GM19463 (cell line): ENCODE measurements at regions not wholly inside any gene's neighbourhood (a gene's known extent, or its start where the extent isn't known, plus 50 kb on each side); places are given as distances from the start of the nearest gene placed in this dataset.
"Not testable (repeated sequence)": the region's sequence is repeated elsewhere in the genome, so short reads cannot be mapped to it uniquely, and the experiment has no call there.

Experiments
- ATAC-seq: cut with Tn5 transposase; IDR thresholded peaks from one replicate; pipeline ENCODE4 v1.9.1; 2021; ENCODE audit warnings: mild to moderate bottlenecking, moderate library complexity; ENCODE audit not compliant: unreplicated experiment

DNA sequence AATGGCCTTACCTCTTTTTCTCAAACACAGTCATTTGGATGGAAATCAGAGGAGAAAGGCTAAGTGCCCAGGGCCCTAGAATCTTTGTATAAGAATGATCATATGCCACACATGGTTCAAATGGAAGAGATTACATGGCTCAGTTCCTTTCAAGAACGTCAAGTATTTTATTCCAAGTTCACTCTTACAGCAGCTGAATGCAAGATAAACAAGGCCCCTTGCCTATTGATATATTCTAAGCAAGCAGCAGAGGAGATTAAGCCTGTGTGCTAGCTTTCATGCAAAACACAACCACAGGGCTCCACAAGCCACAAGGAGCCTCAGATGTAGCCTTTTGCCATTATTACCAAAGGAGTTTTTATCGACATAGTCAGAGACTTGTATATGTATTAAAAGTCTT lies 55.3 kb upstream of the SLCO6A1 start:
- ATAC-seq, result no peak

DNA sequence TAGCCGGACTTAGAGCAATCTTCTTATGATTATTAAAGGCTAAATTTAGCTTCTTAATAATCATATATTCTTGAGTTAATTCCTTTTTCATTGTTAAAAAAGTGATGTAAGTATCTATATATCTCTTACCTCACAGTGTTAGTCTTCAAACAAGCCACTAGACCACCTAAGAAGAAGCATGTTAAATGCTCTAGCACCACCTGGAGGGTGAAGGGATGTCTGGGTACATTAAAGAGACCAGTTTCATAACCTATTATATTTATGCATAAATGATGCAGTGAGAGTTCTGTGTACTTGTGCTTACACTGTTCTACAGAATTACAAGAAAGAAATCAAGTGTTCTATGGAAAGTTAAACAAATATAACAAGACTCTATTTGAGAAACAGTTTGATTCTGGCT lies 55.9 kb upstream of the SLCO6A1 start:
- ATAC-seq, result no peak

DNA sequence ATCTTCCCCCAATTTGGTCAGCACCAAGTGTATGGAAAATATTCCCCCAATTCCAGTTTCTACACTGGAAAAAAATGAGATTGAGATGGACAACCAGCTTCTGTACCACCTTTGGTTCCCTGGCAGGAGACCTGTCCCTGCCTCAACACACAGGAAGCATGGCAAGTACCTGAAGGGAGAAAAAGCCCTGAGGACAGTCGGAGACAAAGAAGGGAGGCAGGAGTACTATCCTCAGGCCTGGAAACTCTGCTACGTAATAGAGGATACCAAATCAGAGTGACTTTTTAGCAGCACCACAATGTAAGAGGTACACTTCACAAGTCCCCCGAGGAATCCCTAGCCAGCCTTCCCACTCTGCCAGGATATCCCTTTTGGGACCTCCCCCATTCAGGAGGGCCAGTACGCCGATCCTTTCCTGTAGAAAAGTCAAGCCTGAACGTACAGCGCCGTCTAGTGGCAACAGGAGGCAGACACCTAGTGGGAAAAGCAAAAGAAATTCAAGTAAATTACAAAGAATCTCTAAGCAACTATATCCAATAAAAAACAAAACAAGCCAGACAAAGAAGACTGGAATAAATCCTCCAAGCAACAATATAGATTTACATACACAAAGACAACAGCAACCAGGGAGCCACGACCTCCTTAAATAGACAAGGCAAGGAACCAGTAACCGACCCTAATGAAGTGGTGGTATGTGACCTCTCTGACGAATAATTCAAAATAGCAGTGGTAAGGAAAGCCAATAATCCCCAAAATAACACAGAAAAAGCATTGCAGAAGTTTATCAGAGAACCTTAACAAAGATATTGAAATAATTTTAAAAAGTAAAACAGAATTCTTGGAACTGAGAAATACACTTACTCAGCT lies 63.3 kb upstream of the SLCO6A1 start:
- ATAC-seq, result no peak

DNA sequence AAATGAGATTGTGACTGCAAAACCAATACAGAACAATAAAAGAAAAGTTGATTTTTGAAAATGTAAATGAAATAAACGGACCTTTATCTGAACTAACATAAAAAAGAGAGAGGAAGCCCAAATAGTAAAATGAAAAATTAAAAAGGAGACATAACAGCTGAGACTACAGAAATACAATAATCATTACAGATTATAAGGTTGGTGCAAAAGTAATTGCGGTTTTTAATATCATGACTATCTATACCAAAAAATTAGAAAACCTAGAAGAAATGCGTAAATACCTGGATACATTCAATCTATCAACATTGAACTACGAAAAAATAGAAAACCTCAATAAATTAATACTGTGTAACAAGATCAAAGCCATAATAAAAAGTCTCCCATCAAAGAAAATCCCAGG lies 71.9 kb upstream of the SLCO6A1 start:
- ATAC-seq, result no peak

DNA sequence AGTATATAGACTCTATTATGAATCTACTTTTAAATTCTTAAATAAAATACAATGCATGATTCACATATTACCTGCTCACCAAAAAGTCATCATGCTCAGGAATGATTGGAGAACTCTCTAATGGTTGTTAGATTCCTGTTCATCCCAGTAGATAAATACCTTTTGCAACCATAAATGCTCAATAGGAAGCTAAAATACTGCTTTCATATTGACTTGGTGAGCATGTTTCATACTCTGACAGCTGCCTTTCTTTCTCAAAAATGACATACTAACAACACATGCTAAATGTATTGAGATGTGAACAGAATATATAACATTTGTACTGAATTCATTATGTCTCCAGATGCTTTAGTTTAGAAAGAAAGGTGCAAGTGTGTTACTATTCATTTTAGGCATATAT lies 79.6 kb upstream of the SLCO6A1 start:
- ATAC-seq, result no peak

DNA sequence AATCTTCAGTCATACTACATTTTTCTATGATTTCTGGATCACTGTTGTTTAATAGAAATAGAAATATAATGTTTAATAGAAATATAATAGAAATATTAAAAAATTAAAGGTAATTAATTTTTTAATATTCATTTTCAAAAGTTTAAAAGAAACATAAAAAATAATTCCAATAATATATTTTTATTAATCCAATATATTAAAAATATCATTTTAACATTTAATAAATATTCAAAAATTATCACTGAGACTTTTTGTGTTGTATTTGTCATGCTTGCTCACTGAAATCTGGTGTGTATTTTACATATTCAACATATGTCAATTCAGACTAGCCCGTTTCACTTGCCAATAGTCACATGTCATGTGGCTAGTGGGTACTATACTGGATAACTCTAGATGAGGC lies 80.6 kb upstream of the SLCO6A1 start:
- ATAC-seq, result no peak

DNA sequence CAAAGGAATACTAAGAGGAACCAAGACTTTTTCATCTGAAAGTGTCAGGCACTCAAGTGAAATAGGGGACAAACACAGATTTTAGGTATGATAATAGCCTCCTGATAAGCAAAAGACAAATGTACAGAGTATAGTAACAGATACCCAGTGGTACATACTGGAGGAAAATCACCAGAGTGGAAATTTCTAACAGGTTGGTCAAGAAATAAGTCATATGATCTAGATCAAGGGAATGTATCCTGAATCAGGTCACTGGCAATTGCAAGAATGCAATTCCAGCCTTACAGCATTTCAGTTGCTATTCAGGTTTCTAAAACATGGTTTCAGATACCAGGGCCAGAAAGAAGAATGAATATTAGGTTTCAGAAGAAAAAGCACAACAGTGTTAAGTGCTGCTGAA lies 82.2 kb upstream of the SLCO6A1 start:
- ATAC-seq, result no peak

DNA sequence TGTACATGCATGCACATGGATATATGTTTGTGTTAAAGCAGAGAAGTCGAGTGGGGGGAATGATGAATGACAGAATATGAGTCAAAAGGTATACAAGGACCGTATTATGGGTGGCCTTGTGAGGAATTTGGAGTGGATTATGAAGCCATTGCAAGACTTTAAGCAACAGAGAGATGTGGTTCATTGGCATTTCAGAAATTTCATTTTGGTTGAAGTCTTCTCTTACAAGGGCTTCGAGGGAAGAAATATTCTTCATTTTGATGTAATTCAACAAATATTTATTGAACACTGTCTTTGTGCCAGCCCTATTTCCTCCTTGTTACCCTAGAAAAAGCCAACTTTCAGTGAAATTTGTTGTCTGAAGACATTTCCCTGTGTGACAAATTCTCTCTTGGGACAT lies 83.9 kb upstream of the SLCO6A1 start:
- ATAC-seq, result no peak

DNA sequence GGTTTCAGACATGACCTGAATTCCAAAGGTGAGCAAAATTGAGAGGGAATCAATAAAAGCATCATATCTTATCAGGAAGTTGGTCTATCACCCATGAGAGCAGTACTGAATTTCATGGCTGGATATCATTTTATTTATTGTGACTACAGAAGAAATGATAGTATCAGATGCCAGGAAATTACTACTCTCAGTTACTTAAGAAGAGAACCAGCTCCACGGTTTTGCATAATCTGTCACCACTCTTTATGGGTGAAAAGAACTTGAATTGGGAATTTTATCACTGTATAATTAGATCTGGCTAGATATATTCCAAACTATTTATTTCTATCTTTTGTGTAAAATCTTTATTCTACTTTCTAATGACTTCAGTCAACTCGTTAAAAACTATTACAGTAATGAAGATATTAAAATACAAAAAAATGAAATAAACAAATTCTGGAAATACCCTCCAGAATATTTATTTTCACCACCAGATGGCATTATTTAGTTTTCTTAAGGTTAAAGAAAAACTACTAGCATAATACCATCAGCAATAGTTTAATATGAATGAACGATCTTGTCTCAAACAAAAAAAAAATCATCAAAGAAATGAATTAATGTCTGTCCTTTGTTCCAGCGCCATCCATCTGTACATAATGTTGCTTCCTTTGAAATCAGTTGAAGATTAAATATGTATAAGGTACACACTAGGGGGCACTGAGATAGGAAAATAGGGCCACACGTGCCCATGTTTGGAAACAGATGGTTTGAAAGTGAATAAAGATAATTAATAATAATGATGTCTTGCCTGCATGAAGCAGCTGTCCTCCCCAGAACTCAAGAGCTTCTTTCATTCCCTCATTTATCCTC lies 84.7 kb upstream of the SLCO6A1 start:
- no peak for ATAC-seq

DNA sequence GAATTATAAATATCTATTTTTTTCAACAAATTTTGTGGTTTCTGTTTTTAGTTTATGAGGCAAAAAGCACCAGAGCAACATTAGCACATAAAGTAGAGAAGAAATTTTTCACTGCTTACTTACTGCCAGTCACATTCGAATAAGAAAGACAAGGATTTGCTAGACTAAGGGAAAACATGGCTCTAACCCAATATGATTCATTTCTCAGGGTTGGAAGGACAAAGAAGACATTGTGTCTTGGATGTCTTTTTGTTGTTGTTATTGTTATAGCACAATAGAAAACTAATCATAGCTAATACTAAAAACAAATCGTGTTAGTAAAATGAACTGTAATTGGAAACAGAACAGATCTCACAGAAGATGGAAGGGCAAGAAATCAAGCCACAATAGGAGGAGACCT lies 90.9 kb upstream of the SLCO6A1 start:
- no peak for ATAC-seq

DNA sequence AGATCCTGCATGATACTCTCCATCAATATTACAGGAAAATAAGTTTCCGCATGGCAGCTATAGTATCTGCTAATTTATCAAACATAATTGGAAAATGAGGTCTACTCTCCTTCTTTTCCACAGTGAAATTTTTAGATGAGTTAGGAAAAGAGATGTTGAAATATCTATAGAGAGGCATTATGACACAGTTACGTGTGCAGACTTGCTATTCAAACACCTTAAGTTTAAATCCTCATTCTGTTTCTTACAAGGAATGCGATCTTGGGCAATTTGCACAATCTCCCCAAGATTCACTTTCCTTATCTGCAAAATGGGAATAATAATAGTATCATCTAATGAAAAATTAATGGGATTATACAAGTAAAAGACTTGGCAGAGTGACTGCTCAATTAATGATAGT lies 91.7 kb upstream of the SLCO6A1 start:
- no peak for ATAC-seq

DNA sequence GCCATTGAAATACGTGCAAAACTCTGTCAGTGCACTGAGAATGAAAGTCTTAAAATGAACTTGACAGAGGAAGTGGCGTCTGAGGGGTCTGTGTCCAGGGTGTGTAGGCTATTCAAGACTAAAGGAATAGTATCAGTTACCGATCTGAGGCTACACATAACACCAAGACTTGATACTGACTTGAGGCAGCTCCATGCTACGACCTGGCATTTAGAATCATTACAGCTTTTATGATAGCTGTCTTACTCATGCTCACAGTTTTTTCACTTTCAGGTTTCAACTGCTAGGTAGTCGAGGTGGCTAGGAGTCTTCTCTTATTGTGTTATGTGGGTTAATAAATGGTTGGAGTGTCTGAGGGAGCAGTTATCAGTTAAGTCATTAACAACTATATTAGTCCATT lies 92.8 kb upstream of the SLCO6A1 start:
- peak; percentile 74 for ATAC-seq

DNA sequence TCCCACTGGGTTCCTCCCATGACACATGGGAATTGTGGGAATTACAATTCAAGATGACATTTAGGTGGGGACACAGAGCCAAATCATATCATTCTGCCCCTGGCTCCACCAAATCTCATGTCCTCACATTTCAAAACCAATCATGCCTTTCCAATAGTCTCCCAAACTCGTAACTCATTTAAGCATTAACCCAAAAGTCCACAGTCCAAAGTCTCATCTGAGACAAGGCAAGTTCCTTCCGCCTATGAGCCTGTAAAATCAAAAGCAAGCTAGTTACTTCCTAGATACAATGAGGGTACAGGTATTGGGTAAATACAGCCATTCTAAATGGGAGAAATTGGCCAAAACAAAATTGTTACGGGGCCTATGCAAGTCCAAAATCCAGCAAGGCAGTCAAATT lies 93.8 kb upstream of the SLCO6A1 start:
- ATAC-seq, result not testable (repeated sequence)

DNA sequence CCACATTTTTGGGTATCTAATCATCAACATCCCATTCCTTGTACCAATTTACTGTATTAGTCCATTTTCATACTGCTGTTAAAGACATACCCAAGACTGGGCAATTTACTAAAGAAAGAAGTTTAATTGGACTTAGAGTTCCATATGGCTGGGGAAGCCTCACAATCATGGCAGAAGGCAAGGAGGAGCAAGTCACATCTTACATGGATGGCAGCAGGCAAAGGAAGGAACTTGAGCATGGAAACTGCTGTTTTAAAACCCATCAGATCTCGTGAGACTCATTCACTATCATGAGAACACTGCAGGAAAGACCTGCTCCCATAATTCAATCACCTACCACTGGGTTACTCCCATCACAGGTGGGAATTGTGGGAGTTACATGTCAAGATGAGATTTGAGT lies 95.4 kb upstream of the SLCO6A1 start:
- ATAC-seq, result no peak

DNA sequence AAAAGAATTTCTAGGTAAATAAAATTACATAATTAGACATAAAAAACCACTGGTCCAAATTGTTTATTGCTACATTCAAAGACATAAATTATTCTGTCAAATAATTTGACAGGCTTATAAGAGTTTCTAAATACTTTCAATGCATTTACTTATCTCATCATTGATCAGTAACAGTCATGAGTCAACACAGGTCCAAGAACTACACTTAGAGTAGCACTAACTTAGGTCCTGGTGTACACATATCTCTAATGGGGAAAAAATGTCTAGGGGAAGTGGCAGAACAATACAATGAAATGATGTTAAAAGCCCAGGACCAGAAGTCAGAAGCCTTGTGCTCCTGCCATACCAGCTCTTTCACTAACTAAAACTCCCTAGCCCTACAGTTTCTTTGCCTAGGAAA lies 96.5 kb upstream of the SLCO6A1 start:
- no peak for ATAC-seq

DNA sequence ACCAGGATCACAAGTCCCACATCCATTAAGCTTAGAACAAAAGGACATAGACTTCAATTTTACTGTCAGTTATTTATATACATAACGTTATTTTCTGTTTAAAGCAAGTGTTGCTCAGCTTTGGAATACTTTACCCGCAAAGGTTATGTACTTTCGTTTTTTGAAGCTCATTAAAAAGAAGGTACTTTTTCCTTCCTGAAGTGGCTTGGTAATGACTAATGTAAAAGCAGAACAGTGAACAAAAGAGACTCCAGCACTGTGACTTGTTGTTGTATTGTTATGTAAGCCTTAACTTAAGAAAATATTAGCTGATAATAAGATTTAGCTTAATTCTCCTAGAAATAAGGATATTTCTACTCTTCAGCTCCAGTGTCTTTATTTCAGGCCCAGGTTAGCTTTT lies 97.3 kb upstream of the SLCO6A1 start:
- ATAC-seq, result peak; percentile 64

DNA sequence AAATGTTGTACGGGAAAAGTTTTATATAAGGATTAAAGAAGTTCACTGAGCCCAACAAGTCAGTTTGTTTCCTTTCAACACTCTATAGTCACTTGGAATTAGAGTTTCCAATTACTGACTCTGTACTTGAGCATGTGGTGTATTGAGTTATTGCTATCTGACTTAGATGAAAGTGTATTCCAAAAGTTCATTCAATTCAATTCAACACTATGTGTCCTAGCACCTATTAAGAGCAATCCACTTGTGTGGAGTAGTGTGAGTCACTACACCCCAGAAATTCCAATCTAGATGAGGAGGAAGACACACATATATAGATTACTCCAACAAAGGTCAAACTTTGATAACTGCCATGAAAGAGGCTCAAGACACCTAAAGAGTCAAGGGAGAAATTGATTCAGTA lies 98.2 kb upstream of the SLCO6A1 start:
- ATAC-seq, result no peak

DNA sequence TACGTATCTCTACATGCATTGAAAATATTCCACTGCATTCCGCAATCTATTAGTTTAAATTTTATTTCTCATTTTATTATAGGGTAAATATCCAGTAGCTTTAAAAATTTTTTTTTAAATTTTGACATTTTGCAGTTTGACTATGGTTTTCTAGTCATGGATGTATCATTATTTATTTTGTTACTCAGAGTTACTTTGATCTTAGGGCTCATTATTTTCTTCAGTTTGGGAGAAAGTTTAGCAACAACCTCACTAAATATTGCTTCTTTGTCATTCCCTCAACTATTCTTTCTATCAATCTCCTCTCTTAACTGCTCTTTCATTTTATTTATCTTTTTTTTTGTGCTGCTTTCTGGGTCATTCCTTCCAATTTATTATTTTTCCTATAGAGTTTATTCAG lies 100.5 kb upstream of the SLCO6A1 start:
- ATAC-seq, result no peak

DNA sequence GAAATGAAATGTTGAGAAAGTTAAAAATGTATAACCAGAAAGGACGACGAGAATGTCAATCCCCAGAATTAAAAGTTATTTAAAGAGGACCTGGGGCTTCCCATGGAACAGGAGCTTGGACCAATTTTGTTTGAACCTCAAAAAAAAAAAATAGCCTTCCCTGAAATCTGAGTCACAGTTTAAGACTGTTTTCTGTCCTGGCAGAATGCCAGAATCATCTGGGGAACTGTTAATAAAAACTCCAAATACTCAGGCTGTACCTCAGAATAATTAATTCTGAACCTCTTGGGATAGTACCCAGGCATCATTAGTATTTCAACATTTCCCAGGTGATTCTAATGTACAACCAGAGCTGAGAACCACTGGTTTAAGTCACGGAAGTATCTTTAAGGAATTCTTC lies 102.2 kb upstream of the SLCO6A1 start:
- ATAC-seq, result no peak

DNA sequence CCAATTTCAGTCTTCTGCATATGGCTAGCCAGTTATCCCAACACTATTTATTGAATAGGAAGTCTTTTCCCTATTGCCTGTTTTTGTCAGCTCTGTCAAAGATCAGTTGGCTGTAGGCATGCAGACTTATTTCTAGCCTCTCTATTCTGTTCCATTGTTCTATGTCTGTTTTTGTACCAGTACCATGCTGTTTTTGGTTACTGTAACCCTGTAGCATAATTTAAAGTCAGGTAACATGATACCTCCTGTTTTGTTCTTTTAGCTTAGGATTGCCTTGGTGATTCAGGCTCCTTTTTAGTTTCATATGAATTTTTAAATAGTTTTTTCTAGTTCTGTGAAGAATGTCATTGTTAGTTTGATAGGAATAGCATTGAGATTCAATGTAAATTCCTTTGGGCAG lies 104.9 kb upstream of the SLCO6A1 start:
- no peak for ATAC-seq

DNA sequence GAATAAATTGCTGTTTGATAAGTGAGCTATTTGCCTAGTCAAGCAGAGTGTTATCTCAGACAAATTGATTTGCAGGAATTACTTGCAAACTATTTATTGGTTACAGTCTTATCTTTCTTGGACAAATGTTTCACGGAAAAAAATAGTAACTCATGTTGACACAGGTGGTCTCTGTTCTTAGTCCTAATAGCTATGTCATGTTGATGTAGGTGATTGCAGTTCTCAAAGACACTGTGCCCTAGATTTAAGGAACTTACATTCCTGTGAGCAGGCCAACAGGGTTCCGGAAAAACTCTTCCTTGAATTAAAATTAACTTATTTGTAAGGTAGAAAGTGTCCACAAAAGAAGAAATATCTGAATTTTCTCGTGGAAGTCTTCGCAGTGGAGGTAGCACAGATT lies 109.6 kb upstream of the SLCO6A1 start:
- no peak for ATAC-seq

DNA sequence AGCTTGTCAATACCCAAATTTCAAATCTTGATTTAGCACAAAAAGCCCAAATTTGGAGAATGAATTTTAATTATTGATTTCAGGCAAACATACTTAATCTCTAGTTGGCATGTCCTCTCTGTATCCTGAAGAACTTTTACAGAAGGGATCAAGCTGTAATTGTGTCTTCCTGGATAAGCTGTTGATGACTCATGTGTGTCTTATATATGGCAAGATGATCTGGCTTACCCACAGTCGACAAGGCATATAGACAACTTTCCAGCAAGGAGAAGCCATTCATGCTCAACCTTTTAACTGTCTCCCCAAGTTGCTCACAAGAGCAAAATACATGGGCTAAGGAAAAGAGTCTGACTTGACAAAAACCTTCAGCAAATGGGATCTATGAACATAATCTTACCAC lies 112.5 kb upstream of the SLCO6A1 start:
- ATAC-seq, result no peak
